ENCODE measurements at regions not wholly inside any gene's neighbourhood (a gene's known extent, or its start where the extent isn't known, plus 50 kb on each side); places are given as distances from the start of the nearest gene placed in this dataset.

DNA sequence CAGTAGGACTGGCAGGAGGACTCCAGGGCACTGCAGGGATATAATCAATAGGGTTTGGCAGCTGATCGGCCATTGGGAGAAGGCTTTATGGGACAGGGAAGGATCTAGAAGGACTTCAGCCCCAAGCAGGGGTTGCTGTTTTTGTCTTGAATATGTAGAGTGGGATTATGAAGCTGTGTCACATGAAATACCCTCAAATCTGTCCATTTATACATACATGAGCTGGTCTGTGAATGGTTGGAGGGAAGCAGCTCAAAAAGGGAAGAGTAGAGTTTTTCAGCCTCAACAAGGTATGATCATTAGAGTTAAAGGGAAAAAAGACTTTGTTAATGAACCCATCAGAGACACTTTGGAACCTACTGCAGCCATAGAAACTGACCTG lies 98.2 kb upstream of the ZNF217 start:
- TF ChIP-seq, protein P1, sequence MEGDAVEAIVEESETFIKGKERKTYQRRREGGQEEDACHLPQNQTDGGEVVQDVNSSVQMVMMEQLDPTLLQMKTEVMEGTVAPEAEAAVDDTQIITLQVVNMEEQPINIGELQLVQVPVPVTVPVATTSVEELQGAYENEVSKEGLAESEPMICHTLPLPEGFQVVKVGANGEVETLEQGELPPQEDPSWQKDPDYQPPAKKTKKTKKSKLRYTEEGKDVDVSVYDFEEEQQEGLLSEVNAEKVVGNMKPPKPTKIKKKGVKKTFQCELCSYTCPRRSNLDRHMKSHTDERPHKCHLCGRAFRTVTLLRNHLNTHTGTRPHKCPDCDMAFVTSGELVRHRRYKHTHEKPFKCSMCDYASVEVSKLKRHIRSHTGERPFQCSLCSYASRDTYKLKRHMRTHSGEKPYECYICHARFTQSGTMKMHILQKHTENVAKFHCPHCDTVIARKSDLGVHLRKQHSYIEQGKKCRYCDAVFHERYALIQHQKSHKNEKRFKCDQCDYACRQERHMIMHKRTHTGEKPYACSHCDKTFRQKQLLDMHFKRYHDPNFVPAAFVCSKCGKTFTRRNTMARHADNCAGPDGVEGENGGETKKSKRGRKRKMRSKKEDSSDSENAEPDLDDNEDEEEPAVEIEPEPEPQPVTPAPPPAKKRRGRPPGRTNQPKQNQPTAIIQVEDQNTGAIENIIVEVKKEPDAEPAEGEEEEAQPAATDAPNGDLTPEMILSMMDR (IDR thresholded peaks at IDR 0.05) = no peak
- no peak for TF ChIP-seq POLR2A (IDR thresholded peaks at IDR 0.05; ENCODE audit: low read depth)
- TF ChIP-seq POLR2AphosphoS5 (IDR thresholded peaks at IDR 0.05) = no peak
- TF ChIP-seq EP300 (IDR thresholded peaks at IDR 0.05) = no peak
